ENCODE measurements at regions not wholly inside any gene's neighbourhood (a gene's known extent, or its start where the extent isn't known, plus 50 kb on each side); places are given as distances from the start of the nearest gene placed in this dataset.

DNA sequence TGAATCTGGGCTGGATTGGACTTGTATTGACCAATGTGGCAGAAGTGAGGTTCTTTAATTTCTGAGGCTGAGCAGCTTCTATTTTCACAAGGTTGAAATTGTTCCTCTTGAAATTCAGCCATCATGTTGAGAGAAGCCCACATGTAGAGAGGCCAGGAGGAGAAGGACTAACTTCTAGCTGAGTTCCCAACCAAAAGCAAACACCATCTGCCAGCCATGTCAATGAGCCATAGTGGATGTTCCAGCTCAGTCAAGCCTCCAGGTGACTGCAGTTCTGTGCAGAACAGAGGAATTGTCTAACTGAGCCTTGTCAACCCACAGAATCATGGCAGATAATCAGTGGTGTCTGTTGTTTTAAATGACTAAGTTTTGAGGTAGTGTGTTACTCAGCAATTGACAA, 110.6 kb upstream of the ACVR1 start:
- TF ChIP-seq, protein P1, sequence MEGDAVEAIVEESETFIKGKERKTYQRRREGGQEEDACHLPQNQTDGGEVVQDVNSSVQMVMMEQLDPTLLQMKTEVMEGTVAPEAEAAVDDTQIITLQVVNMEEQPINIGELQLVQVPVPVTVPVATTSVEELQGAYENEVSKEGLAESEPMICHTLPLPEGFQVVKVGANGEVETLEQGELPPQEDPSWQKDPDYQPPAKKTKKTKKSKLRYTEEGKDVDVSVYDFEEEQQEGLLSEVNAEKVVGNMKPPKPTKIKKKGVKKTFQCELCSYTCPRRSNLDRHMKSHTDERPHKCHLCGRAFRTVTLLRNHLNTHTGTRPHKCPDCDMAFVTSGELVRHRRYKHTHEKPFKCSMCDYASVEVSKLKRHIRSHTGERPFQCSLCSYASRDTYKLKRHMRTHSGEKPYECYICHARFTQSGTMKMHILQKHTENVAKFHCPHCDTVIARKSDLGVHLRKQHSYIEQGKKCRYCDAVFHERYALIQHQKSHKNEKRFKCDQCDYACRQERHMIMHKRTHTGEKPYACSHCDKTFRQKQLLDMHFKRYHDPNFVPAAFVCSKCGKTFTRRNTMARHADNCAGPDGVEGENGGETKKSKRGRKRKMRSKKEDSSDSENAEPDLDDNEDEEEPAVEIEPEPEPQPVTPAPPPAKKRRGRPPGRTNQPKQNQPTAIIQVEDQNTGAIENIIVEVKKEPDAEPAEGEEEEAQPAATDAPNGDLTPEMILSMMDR (IDR thresholded peaks at IDR 0.05; ENCODE audit: low read depth, low read length): no peak
- TF ChIP-seq MYC (IDR thresholded peaks at IDR 0.05; ENCODE audit: low read depth, low read length) (no peak), POLR2A (IDR thresholded peaks at IDR 0.05; ENCODE audit: extremely low read depth, insufficient read length) (no peak)
- TF ChIP-seq, protein P2, sequence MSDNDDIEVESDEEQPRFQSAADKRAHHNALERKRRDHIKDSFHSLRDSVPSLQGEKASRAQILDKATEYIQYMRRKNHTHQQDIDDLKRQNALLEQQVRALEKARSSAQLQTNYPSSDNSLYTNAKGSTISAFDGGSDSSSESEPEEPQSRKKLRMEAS (IDR thresholded peaks at IDR 0.05; ENCODE audit: low read depth, low read length): no peak

Data from NB4 (cell line).